ENCODE measurements at regions not wholly inside any gene's neighbourhood (a gene's known extent, or its start where the extent isn't known, plus 50 kb on each side); places are given as distances from the start of the nearest gene placed in this dataset.
A peak's percentile ranks its signal among the peaks of the same experiment; 100 is the strongest.

GRCh38 chr9:118215549-118215948 is 511.3 kb downstream of the TLR4 start:
- no peak for DNase-seq

- peak; percentile 47 for DNase-seq
These were observed 518.2 kb downstream of the TLR4 start for GRCh38 chr9:118222375-118222774.

GRCh38 chr9:118223111-118223510 is 518.9 kb downstream of the TLR4 start:
- no peak for DNase-seq

- no peak for DNase-seq
These were observed 526.1 kb downstream of the TLR4 start for GRCh38 chr9:118230329-118230728.

GRCh38 chr9:118236625-118237024 is 532.4 kb downstream of the TLR4 start:
- DNase-seq = no peak

- DNase-seq = no peak
These were observed 533.9 kb downstream of the TLR4 start for GRCh38 chr9:118238139-118238538.

- no peak for DNase-seq
These were observed 547.8 kb downstream of the TLR4 start for GRCh38 chr9:118252027-118252426.

GRCh38 chr9:118262191-118262590 is 558.0 kb downstream of the TLR4 start:
- DNase-seq = no peak

- peak; percentile 4 for DNase-seq
These were observed 559.7 kb downstream of the TLR4 start for GRCh38 chr9:118263949-118264348.

GRCh38 chr9:118268046-118268445 is 563.8 kb downstream of the TLR4 start:
- DNase-seq = no peak

GRCh38 chr9:118269623-118270022 is 565.4 kb downstream of the TLR4 start:
- DNase-seq = no peak

GRCh38 chr9:118271331-118271730 is 567.1 kb downstream of the TLR4 start:
- DNase-seq = no peak

GRCh38 chr9:118271936-118272335 is 567.7 kb downstream of the TLR4 start:
- DNase-seq = no peak

GRCh38 chr9:118273048-118273447 is 568.8 kb downstream of the TLR4 start:
- no peak for DNase-seq

- no peak for DNase-seq
These were observed 572.6 kb downstream of the TLR4 start for GRCh38 chr9:118276784-118277183.

- peak; percentile 78 for DNase-seq
These were observed 577.6 kb downstream of the TLR4 start for GRCh38 chr9:118281772-118282171.

- DNase-seq = no peak
These were observed 579.3 kb downstream of the TLR4 start for GRCh38 chr9:118283488-118283887.

GRCh38 chr9:118290116-118290515 is 585.9 kb downstream of the TLR4 start:
- DNase-seq = no peak

GRCh38 chr9:118295413-118295812 is 591.2 kb downstream of the TLR4 start:
- DNase-seq = no peak

GRCh38 chr9:118302721-118303120 is 598.5 kb downstream of the TLR4 start:
- no peak for DNase-seq

- no peak for DNase-seq
These were observed 599.0 kb downstream of the TLR4 start for GRCh38 chr9:118303216-118303615.

- no peak for DNase-seq
These were observed 601.1 kb downstream of the TLR4 start for GRCh38 chr9:118305331-118305730.

- DNase-seq = no peak
These were observed 602.6 kb downstream of the TLR4 start for GRCh38 chr9:118306801-118307200.

GRCh38 chr9:118313965-118314364 is 609.8 kb downstream of the TLR4 start:
- DNase-seq = no peak

- no peak for DNase-seq
These were observed 612.7 kb downstream of the TLR4 start for GRCh38 chr9:118316831-118317343.
